ENCODE measurements at regions not wholly inside any gene's neighbourhood (a gene's known extent, or its start where the extent isn't known, plus 50 kb on each side); places are given as distances from the start of the nearest gene placed in this dataset.
"Not testable (repeated sequence)": the region's sequence is repeated elsewhere in the genome, so short reads cannot be mapped to it uniquely, and the experiment has no call there.

DNA sequence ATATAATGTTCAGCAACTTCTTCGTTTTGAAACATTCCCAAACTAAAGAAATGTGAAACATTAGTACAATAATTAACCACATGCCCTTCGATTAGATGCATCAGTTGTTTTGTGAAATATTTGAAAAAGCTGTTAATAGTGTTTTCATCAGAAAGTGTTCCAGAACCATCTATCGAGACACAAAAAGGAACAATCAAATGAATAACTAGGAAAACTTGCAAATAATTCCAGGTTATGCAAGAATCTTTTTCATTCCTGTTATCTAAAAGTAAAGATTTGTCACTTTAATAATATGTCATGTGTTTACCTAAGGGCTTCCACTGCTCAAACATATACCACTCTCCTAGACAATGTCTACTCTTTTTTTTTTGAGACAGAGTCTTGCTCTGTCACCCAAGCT, 904.2 kb upstream of the MIR17HG start:
- no peak for DNase-seq

GRCh38 chr13:90444232-90444631, 903.3 kb upstream of the MIR17HG start:
- DNase-seq, result no peak

DNA sequence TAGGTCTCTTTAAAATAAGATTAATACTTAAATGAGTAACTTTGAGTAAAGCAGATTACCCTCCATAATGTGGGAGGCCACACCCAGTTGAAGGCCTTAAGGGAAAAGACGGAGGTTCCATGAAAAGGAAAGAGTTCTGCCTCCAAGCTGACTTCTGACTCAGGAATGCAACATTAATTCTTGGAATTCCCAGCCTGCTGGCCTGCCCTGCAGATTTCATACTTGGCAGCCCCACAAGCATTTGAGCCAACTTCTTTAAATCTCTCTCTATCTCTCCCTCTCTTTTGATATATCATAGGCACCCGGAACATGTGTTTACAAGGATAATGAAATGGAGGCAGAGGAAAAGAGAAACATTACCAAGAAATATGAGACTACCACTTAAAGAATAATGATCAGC, 902.3 kb upstream of the MIR17HG start:
- DNase-seq, result no peak

DNA sequence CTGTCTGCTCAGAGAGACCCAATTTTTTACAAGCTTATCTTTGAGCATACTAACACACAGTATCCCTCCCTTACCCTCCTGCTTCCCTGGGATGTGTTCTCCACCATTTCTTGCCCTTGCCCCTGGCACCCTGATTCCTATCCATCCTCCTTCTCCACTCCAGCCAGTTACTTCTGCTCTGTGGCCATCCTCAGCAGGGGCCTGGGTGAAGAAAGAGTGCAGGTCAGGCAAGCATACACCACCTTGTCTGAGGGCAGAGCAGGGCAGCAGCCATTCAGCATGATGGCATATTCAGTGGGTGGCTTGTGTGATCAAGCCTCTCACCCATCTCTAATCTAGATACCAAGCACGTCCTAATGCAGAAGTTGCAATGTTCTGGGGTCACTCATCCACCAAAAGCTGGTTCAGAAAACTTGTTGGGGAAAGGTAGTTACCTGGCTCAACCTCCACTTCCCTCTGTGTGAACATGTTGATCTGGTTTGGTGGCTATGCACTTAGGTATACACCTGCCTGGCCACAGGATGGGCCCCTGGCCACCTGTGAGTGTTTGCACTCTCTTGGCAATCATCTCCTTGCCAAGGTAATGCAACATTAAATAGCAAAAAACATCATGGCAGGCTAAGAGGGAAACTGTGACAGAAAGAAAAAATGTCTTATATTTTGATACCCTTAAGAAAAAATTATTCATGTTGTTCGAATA, 900.3 kb upstream of the MIR17HG start:
- no peak for DNase-seq

DNA sequence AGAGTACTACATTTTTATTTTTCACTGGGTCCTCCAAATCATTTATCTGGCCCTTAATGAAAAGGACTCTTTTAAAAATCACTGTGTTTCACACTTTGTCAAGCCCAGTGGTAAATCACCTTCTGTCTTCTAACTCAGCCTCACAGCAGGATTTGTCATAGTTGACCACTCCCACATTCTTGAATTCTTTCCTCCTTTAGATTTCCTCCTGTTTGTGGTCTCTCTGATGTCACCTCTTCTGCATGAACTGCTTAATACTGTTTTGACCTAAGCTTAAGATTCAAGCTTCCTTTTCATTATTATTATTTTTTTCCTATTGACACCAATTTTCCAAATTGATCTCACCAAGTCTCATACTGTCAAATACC, 899.8 kb upstream of the MIR17HG start:
- DNase-seq, result no peak

- DNase-seq, result no peak
Measured at GRCh38 chr13:90448466-90449037, 898.9 kb upstream of the MIR17HG start.

- no peak for DNase-seq
Measured at GRCh38 chr13:90453342-90453741, 894.1 kb upstream of the MIR17HG start.

- no peak for DNase-seq
Measured at GRCh38 chr13:90454002-90454636, 893.4 kb upstream of the MIR17HG start.

- no peak for DNase-seq
Measured at GRCh38 chr13:90455067-90455466, 892.4 kb upstream of the MIR17HG start.

- no peak for DNase-seq
Measured at GRCh38 chr13:90455823-90456222, 891.7 kb upstream of the MIR17HG start.

DNA sequence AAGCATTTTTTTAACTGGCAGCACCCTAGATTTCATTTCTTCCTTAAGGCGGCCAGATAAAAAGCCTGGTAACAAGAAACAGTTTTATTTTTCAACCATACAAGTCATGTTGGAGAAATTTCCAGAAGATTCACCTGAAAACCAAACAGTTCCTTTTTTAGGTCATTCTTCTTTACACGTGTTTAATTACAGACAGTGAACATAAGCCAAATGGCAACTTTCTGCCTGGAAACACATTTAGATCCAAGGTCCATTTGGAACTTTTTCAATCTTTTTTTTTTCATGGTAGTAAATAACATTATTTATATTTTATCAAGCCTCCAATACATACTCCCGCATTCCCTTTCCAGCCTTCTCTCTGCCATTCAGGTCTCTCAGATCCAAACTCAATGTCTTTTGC, 886.1 kb upstream of the MIR17HG start:
- no peak for DNase-seq

GRCh38 chr13:90477216-90477615, 870.3 kb upstream of the MIR17HG start:
- no peak for DNase-seq

DNA sequence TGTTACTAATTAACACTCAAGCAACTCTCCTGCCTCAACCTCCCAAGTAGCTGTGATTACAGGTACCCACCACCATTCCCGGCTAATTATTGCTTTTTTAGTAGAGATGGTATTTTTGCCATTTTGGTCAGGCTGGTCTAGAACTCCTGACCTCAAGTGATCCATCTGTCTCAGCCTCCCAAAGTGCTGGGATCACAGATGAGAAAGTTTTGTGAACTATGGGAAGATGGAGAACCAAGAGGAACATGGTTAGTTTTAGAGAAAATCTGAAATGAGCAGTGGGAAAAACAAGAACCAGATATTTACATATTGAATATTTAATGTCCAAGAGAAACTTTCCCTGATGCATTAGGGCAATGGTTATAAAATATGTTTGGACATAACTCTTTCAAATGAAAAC, 863.6 kb upstream of the MIR17HG start:
- no peak for DNase-seq

DNA sequence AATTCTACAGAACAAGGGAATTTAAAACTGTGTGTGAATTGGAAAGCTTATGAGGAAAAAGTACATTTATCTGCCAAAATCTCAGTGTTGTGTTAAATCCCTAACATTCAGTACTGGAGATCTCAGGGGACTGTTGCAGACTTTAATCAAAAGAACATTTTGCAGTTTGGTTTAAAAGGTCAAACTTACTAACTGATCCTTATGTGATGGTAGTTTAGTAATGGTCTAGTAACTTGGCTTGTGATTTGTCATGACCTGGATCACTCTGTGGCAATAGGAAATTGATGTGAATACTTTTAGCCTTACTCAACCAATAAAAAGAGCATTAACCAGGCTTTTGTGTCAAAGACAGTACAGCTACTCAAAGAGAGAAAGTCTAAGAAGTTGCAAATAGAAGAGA, 862.1 kb upstream of the MIR17HG start:
- no peak for DNase-seq

- DNase-seq, result no peak
Measured at GRCh38 chr13:90492872-90493271, 854.6 kb upstream of the MIR17HG start.

GRCh38 chr13:90493667-90494066, 853.8 kb upstream of the MIR17HG start:
- DNase-seq, result no peak

DNA sequence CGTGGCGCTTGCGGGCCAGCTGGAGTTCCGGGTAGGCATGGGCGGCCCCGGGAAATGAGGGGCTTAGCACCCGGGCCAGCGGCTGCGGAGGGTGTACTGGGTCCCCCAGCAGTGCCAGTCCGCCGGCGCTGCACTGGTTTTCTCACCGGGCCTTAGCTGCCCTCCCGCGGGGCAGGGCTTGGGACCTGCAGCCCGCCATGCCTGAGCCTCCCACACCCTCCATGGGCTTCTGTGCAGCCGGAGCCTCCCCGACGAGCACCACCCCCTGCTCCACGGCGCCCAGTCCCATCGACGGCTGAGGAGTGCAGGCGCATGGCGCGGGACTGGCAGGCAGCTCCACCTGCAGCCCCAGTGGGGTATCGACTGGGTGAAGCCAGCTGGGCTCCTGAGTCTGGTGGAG, 852.6 kb upstream of the MIR17HG start:
- not testable (repeated sequence) for DNase-seq

GRCh38 chr13:90498096-90498495, 849.4 kb upstream of the MIR17HG start:
- no peak for DNase-seq

DNA sequence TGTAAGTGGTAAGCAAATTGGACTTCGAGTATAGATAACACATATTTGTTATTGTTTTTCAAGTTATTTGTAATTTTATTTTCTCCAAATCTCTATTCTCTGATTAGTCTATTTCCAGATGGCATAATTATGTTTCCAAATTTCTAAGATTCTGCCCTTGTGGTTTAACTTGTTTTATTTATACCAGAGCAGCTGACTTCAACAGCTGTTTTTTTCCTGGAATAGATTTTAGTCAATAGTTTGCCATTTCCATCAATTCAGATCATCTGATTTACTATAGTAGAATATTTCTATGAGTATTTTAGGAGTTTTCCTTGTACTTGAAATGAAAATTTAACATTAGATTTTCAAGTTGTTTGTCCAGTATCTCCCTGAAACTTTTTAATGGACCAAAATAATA, 848.7 kb upstream of the MIR17HG start:
- DNase-seq, result no peak

DNA sequence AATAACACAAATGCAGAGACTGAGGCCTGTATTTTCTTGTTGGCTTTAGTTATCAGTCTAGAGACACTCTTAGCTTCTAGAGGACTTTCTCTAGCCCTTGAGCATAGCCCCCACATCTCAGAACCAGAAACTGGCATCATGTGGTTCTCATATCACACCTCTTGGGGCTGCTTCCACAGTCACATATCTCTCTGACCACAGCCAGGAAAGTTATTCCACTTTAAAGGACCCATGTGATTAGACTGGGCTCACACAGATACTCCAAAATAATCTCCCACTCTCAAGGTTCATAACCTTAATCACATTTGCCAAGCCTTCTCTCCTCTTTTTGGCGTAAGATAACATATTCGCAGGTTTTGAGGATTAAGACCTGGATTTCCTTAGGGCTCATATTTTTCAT, 846.9 kb upstream of the MIR17HG start:
- DNase-seq, result no peak

GRCh38 chr13:90502153-90502552, 845.3 kb upstream of the MIR17HG start:
- DNase-seq, result no peak

- DNase-seq, result no peak
Measured at GRCh38 chr13:90502762-90503161, 844.7 kb upstream of the MIR17HG start.

DNA sequence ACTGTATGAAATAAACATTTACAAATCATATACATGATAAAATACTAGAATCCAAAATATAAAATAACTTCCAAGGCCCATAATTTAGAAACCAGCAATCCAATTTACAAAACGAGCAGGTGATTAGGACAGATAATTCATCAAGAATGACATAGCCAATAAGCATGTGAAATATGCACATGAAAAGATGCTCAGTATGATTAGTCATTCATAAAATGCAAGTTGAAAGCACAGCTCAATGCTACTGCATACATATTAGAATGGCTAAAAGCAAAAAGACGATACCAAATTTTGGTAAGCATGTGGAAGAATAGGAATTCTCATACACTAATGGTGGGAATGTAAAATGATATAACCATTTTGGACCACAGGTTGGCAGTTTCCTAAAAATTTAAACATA, 837.2 kb upstream of the MIR17HG start:
- DNase-seq, result no peak

DNA sequence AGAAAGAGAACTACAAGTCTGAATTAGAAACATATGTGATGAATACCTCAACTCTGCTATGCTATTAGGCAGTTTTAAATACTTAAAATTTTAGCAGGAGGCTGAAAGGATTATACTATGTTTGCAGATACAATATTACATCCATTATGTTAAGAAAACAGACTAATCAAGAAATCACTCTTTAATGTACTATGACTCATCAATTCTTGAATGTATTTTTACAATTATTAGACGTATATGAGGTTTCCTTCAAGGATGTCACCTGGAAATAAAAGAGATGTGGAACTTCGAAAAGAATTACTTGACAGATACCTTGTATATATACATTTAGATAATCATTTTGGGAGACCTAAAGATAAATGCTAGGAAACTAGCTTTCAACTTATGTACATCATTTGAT, 835.6 kb upstream of the MIR17HG start:
- no peak for DNase-seq

- DNase-seq, result not testable (repeated sequence)
Measured at GRCh38 chr13:90514712-90515111, 832.8 kb upstream of the MIR17HG start.
